Brain pericyte (primary cell): ENCODE measurements at regions not wholly inside any gene's neighbourhood (a gene's known extent, or its start where the extent isn't known, plus 50 kb on each side); places are given as distances from the start of the nearest gene placed in this dataset.
"Not testable (repeated sequence)": the region's sequence is repeated elsewhere in the genome, so short reads cannot be mapped to it uniquely, and the experiment has no call there.

Experiments used
- DNase-seq: peaks from one replicate; pipeline ENCODE4 v3.0.0-alpha.2; 2012; ENCODE audit warnings: low read depth, low spot score

GRCh38 chr1:88597973-88598372 is 86.1 kb upstream of the PKN2 start:
- DNase-seq = not testable (repeated sequence)

- no peak for DNase-seq
These were observed 75.7 kb upstream of the PKN2 start for GRCh38 chr1:88608139-88608943.

GRCh38 chr1:88609051-88609450 is 75.0 kb upstream of the PKN2 start:
- no peak for DNase-seq

GRCh38 chr1:88610687-88611086 is 73.4 kb upstream of the PKN2 start:
- no peak for DNase-seq

- no peak for DNase-seq
These were observed 71.8 kb upstream of the PKN2 start for GRCh38 chr1:88612292-88612691.

- DNase-seq = no peak
These were observed 71.3 kb upstream of the PKN2 start for GRCh38 chr1:88612773-88613172.

GRCh38 chr1:88618331-88618730 is 65.7 kb upstream of the PKN2 start:
- no peak for DNase-seq

- not testable (repeated sequence) for DNase-seq
These were observed 61.0 kb upstream of the PKN2 start for GRCh38 chr1:88623101-88623500.
